GM12891 (cell line): ENCODE measurements at regions not wholly inside any gene's neighbourhood (a gene's known extent, or its start where the extent isn't known, plus 50 kb on each side); places are given as distances from the start of the nearest gene placed in this dataset.

Experiments used
- PAX5 ChIP-seq: IDR thresholded peaks from 2 replicates; pipeline ENCODE4 v1.6.1; 2011; ENCODE audit warnings: low read length, moderate library complexity, mild to moderate bottlenecking; ENCODE audit not compliant: insufficient read depth, severe bottlenecking
- POLR2A ChIP-seq: IDR thresholded peaks from 2 replicates; pipeline ENCODE4 v1.6.1; 2011; ENCODE audit warnings: low read depth, low read length, control low read depth
- POLR2AphosphoS5 ChIP-seq: IDR thresholded peaks from 2 replicates; pipeline ENCODE4 v1.6.1; 2011; ENCODE audit warnings: low read depth, low read length, control low read depth
- POU2F2 ChIP-seq: IDR thresholded peaks from 2 replicates; pipeline ENCODE4 v1.6.1; 2011; ENCODE audit warnings: low read depth, mild to moderate bottlenecking, control low read depth, low read length, moderate library complexity
- SPI1 ChIP-seq: IDR thresholded peaks from 2 replicates; pipeline ENCODE4 v1.6.1; 2011; ENCODE audit warnings: low read depth, low read length, control low read depth
- TAF1 ChIP-seq: IDR thresholded peaks from 2 replicates; pipeline ENCODE4 v1.6.1; 2011; ENCODE audit warnings: low read depth, low read length, control low read depth

- no peak for TF ChIP-seq TAF1
- no peak for TF ChIP-seq POU2F2
- no peak for TF ChIP-seq POLR2A
- no peak for TF ChIP-seq POLR2AphosphoS5
- TF ChIP-seq SPI1, result no peak
- no peak for TF ChIP-seq PAX5
These were observed 129.7 kb upstream of the FRMD4A start for GRCh38 chr10:14460447-14460846.
